ENCODE measurements at regions not wholly inside any gene's neighbourhood (a gene's known extent, or its start where the extent isn't known, plus 50 kb on each side); places are given as distances from the start of the nearest gene placed in this dataset.

GRCh38 chr12:5101686-5102085, 58.0 kb downstream of the KCNA5 start:
- Histone ChIP-seq H3K27ac (ENCODE audit: insufficient read depth, low read depth, low read length) (no peak overlapping the region), H3K4me1 (ENCODE audit: control insufficient read depth, extremely low read depth, insufficient read depth, low read length) (peaks cover 3% of the 10 kb centered on the region), H3K4me2 (ENCODE audit: insufficient read depth, low read length) (no peak overlapping the region), H3K27me3 (ENCODE audit: control insufficient read depth in 2 of 2, insufficient read depth in 2 of 2, low read length in 2 of 2) (no peaks in the 10 kb centered on the region), H3K9me1 (replicated peaks; ENCODE audit: control insufficient read depth, extremely low read depth, insufficient read depth, low read length) (no peaks in the 10 kb centered on the region), H3K36me3 (ENCODE audit: control insufficient read depth in 2 of 2, extremely low read depth in 1 of 2, insufficient read depth in 2 of 2, low read length in 2 of 2) (no peaks in the 10 kb centered on the region), H4K20me1 (replicated peaks; ENCODE audit: control insufficient read depth, extremely low read depth, insufficient read depth, low read length) (no peaks in the 10 kb centered on the region), H3K9me3 (replicated peaks; ENCODE audit: control insufficient read depth, insufficient read depth, low read length) (no peaks in the 10 kb centered on the region), H2AFZ (ENCODE audit: low read depth, low read length) (no peak overlapping the region), H3K79me2 (ENCODE audit: control insufficient read depth, insufficient read depth, low read length) (no peaks in the 10 kb centered on the region), H3K4me3 (replicated peaks in 1 of 3; ENCODE audit: insufficient read depth in 1 of 3, low read depth in 1 of 3, low read length in 3 of 3) (no peak overlapping the region), H3K9ac (replicated peaks; ENCODE audit: extremely low read depth, insufficient read depth, low read length) (no peak overlapping the region)
- BruUV-seq (replicated peaks), result no TSS peak
- intact Hi-C loops (cut with micrococcal nuclease) (no loop called here), dilution Hi-C loops (cut with MboI; ENCODE audit: extremely low pct_ligation_motif_present, low sequenced_read_pairs) (no loop called here)
- no peak for DNase-seq (ENCODE audit: low read depth, low spot score)
- CTCF ChIA-PET, result interaction anchor here (1.1 kb wide), 1 partner anchor 18 kb away, joined by 3 read pairs; no protein-coding TSS in a partner anchor
- FAIRE-seq, result no peak
- TF ChIP-seq GATA2 (IDR thresholded peaks at IDR 0.05; ENCODE audit: insufficient read depth, insufficient read length, low read depth, low read length) (no peak), JUN (IDR thresholded peaks at IDR 0.05; ENCODE audit: borderline replicate concordance, insufficient read depth, insufficient read length, low read depth) (no peak), CTCF (IDR thresholded peaks at IDR 0.05; ENCODE audit: extremely low read depth in 1 of 2, insufficient read depth in 1 of 2, low read depth in 1 of 2, low read length in 2 of 2) (no peak), POLR2A (IDR thresholded peaks at IDR 0.05; ENCODE audit: low read depth, low read length) (no peak), MYC (IDR thresholded peaks at IDR 0.05; ENCODE audit: low read depth, low read length) (no peak), EZH2 (IDR thresholded peaks at IDR 0.05; ENCODE audit: borderline replicate concordance, low read depth, low read length, severe bottlenecking) (no peak)
- TF ChIP-seq, protein P1, sequence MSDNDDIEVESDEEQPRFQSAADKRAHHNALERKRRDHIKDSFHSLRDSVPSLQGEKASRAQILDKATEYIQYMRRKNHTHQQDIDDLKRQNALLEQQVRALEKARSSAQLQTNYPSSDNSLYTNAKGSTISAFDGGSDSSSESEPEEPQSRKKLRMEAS (IDR thresholded peaks at IDR 0.05; ENCODE audit: insufficient read depth, insufficient read length), result no peak
- POLR2A ChIA-PET, result no interaction called here

Data from endothelial cell of umbilical vein (primary cell).